ENCODE measurements at regions not wholly inside any gene's neighbourhood (a gene's known extent, or its start where the extent isn't known, plus 50 kb on each side); places are given as distances from the start of the nearest gene placed in this dataset.
"Not testable (repeated sequence)": the region's sequence is repeated elsewhere in the genome, so short reads cannot be mapped to it uniquely, and the experiment has no call there.

DNA sequence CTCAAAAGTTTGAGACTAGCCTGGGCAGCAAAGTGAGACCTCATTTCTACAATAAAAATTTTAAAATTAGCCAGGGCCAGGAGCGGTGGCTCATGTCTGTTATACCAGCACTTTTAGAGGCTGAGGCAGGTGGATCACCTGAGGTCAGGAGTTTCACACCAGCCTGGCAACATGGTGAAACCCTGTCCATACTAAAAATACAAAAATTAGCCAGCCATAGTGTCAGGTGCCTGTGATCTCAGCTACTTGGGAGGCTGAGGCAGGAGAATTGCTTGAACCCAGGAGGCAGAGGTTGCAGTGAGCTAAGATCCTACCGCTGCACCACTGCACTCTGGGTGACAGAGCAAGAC, 85.1 kb upstream of the MAP4 start:
- DNase-seq = not testable (repeated sequence)

DNA sequence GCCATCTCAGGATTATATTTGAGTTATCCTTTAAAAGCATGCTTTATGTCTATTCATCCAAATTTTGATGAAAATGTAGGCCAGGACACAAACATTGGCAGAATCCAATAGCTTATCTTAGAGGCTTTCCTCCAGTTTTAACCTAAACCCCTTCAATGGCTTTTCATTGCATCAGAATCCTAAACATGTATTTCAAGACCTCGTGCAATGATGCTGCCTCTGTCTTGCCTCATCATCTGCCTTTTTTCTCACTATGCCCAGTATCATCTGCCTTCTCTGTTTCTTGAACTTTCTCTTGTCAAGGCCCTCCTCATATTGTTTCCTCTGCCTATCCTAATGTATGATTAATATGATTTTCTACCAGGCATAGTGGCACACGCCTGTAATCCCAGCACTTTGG, 76.1 kb upstream of the MAP4 start:
- no peak for DNase-seq

DNA sequence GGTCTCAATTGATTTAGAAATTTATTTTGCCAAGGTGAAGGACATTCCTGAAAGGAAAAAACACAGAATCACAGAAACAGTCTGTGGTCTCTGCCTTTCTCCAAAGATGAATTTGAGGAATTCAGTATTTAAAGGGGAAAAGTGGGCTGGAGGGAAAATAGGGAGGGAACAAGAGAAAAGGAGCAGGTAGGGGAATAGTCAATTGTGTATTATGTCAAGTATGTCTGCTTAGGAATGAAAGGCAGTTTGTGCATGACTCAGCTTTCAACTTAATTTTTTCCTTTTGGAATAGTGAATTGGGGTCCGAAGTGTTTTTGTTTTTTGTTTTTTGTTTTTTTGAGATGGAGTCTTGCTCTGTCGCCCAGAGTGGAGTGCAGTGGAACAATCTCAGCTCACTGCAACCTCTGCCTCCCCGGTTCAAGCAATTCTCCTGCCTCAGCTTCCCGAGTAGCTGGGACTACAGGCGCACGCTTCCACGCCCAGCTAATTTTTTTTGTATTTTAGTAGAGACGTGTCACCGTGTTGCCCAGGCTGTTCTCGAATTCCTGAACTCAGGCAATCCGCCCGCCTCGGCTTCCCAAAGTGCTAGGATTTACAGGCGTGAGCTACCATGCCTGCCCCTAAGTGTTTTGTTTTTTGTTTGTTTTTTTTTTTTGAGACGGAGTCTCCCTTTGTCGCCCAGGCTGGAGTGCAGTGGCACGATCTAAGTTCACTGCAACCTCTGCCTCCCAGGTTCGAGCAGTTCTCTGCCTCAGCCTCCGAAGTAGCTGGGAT, 74.1 kb upstream of the MAP4 start:
- no peak for DNase-seq

DNA sequence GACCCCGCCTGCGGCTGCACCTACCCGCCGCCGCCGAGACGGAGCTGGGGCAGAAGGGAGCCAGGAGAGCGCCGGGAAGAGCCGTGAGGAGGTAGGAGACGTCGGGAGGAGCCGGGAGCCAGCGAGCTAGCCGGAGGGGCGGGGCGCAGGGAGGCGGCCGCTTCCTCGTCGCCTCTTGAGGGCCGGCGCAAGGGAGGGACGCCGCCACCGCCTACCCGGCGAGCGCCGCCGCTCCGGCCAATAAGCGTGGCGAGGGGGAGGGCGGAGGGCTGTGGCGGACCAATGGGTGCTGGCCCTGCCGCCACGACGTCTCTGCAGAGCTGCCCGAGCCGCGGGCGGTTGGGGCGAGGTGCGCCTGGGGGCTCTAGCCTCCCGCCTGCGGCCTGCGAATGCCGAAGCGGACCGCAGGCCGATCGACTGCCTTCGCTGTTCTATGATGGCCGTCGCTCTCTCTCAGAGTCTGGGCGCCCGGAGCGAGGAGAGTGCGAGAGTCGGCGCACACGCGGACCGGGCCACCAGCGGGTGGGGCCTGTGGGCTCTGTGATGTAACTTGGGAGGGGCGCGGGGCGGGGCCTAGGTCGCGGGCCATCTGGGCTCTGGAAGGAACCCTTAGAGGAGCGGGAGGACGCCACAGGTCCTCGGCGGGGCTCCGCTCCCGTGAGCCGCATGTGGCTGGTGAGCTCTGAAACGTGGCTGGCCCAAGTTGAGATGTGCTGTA, 72.7 kb upstream of the MAP4 start:
- peak; percentile 90 to 92 for DNase-seq

DNA sequence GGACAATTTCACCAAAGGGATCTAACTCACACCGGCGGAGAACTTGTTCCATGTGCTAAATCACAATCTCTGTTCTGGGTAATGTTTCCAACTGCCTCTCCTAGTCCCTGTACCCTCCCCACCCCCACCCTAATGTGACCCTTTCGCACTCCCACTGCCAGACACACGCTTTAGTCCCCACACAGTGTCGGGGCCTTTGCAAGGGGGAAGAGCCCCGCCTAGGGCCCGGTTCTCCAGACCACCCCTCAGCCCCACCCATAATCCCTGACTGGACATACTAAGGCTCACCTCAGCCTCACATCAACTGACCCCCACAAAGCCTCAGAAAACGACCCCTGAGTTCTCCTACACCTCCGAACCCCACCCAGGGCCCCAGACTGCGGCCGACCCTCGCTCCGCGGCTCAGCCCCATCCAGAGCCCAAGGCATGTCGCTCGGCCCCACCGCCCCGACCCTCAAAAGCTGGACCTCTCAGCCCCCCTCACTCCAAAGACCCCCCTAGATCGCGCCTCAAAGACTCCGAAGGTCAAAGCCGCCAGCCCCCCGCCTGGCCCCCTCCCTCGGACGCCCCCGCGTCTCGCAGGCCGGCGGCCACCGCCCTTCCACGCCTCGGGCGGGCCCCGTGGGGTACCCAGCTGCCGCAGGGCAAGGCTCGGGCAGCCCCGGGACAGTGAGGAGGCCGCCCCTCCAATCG, 72.0 kb upstream of the MAP4 start:
- DNase-seq = no peak

DNA sequence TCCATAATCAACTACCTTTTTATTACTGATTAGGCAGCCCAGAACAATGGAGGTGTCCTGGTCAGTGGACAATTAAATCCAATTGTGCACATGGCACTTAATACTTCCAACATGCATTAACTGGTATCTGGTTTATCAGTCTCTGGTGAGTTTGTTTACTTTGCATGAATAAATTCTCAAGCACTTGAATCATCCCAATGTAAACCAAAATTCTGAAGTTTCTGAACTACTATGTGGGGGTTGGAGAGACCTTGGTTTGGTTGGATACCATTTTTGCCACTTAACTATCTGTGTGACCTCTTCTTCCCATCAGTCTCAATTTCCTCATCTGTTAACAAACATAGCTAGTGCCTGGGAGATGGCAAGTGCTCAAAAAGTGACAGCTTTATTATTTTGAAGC, 70.5 kb upstream of the MAP4 start:
- no peak for DNase-seq

DNA sequence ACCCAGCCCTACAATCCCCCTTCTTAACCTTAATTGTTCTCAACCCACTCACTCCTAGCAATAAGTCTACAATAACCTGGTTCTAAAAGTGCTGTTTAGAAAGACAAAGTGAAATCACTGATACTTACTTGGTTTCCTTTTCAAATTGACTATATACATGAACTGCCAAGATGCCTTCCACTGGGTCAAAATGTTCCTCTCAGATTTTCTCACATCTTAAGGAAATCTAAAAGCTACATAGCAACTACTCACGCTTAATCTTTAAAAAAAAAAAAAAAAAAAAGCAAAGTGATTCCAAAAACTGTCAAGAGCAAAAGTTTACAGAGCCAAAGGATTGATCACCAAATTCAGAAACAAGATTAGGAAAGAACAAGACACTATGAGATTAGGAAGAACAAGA, 68.7 kb upstream of the MAP4 start:
- no peak for DNase-seq

DNA sequence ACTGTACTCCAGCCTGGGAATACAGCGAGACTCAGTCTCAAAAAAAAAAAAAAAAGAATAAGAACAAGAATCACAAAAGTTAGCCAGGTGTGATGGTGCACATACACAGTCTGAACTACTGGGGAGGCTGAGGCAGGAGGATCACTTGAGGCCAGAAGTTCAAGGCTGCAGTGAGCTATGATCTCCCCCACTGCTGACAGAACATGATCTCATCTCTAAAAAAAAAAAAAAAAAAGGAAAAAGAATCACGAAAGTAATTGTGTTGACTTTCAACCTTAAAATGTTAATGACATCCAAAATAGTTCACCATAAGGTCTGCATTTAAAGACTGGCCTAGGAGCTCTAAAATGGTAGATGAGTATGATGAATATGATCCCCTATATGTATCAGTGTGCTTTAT, 68.0 kb upstream of the MAP4 start:
- DNase-seq = no peak

DNA sequence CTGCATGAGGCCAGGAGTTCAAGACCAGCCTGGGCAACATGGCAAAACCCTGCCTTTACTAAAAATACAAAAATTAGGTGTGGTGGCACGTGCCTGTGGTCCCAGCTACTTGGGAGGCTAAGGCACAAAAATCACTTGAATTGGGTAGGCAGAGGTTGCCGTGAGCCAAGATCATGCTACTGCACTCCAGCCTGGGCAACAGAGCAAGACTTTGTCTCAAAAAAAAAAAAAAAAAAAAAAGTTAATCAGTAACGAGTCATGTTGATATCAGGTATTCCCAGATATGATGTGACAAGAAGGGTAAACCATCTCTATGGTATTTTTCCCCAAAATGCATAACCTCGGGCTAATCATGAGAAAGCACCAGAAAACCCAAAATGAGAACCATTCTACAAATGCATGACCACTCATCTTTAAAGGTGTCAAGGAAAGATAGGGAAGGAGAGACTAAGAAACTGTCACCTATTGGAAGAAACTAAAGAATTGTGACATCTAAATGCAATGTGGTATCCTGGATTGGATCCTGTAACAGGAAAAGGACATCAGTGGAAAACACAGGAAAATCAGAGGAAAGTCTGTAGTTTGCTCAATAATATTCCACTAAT, 66.5 kb upstream of the MAP4 start:
- no peak for DNase-seq

DNA sequence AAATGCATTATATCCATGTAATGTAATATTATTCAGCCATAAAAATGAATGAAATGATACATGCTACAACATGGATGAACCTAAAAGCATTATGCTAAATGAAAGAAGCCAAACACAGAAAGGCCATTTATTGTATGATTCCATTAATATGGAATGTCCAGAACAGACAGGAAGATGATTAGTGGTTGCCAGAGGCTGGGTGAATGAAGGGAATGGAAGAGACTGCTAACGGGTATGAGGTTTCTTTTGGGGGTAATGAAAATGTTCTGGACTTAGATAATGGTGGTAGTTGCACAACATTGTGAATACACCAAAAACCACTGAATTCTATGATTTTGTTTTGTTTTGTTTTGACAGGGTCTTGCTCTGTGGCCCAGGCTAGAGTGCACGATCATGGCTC, 61.6 kb upstream of the MAP4 start:
- no peak for DNase-seq

DNA sequence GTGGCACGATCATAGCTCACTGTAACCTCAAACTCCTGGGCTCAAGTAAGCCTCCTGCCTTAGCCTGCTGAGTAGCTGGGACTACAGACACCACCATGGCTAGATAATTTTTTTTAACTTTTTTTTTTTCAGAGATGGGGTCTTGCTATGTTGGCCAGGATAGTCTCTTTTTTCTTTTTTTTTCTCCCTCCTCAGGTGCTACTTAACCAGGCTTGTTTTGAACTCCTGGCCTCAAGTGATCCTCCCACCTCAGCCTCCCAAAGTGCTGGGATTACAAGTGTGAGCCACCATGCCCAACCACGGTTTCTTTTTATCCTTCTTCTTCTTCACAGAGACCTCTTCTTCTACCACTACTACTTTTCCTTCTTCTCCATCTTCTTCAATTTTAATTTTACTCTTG, 53.8 kb upstream of the MAP4 start:
- DNase-seq = no peak

DNA sequence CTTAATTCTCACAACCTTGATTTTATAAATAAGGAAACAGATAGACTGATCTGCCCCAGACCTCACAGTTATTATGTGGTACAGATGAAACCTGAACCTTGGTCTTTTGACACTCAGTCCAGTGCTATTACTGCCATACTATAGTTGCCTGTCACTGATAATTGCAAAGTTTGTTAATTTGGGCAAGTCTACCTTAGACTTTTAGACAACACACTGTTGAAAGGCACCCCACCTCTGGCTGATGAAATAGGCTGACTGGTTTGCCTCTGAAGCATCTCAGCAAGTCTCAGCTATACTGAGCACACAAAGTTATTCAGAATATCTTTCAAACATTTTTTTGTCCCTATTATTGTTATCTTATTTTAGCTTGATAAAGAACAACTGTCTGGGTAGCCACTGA, 53.1 kb upstream of the MAP4 start:
- DNase-seq = no peak

DNA sequence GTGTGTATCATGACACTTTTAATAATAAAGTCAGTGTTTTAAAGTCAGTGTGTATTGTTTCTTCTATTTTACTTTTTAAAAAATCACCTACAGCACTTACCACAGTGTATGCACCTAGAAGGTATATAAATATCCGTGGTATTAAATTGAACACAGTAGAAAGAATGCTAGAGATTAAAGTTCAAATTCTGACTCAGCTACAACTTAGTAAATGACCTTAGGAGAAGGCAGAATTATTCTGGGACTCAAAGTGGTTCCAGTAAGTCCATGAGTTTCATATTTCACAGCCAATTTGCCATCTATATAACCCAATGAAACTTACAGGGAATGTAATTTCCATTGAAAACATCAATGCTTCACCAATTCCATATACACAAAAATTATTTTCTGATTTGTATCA, 52.7 kb upstream of the MAP4 start:
- DNase-seq = no peak

DNA sequence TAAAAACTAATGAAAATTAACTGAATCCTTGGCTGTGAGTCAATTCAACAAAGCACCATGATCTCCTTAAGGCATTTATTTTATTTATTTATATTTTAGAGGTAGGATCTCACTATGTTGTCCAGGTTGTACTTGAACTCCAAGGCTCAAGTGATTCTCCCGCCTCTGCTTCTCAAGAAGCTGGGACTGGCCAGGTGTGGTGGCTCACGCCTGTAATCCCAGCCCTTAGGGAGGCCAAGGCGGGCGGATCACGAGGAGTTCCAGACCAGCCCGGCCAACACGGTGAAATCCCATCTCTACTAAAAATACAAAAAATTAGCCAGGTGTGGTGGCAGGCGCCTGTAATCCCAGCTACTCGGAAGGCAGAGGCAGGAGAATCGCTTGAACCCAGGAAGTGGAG, 52.1 kb upstream of the MAP4 start:
- not testable (repeated sequence) for DNase-seq

DNA sequence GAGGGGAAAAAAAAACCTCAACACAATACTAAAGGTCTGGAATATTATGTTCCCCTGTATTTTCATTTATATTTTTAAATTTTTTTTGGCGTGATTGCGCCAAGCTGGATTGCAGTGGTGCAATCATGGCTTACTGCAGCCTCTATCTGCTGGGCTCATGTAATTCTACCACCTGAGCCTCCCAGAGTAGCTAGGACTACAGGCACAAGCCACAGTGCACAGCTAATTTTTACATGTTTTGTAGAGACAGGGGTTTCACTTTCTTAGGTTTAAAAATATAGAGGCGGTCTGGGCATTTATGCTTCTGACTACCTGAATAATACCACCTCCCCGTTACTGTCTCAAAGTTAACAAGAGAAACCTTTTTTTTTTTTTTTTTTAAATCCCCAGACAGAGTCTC, 51.1 kb upstream of the MAP4 start:
- no peak for DNase-seq
